Tibial nerve (tissue), 4 donors: ENCODE measurements at regions not wholly inside any gene's neighbourhood (a gene's known extent, or its start where the extent isn't known, plus 50 kb on each side); places are given as distances from the start of the nearest gene placed in this dataset.

Source experiments
- DNase-seq, 2 donors: peaks; one replicate each; pipeline ENCODE4 v3.0.0-alpha.2; 2019; ENCODE audit warnings: low spot score in 2 of 2
- H3K27ac ChIP-seq, 4 donors: fragments of 200-600 bp; sonication (generic) in 3 of 4; one replicate each; pipeline ENCODE4 v1.5.1; 2017 to 2019; ENCODE audit warnings: mild to moderate bottlenecking in 1 of 4
- H3K27me3 ChIP-seq, 2 donors: fragments of 200-600 bp; sonication (generic) in 1 of 2; one replicate each; pipeline versions ENCODE4 v1.5.1 to v1.6.0; 2017 to 2019
- H3K36me3 ChIP-seq, 3 donors: fragments of 200-600 bp; sonication (generic); one replicate each; pipeline ENCODE4 v1.5.1; 2018 to 2019
- H3K4me1 ChIP-seq, 4 donors: fragments of 200-600 bp; sonication (generic) in 3 of 4; one replicate each; pipeline ENCODE4 v1.5.1; 2017 to 2019
- H3K4me3 ChIP-seq, 4 donors: fragments of 200-600 bp; sonication (generic) in 3 of 4; one replicate each; pipeline ENCODE4 v1.5.1; 2017 to 2019; ENCODE audit warnings: mild to moderate bottlenecking in 1 of 4, moderate library complexity in 1 of 4
- H3K9me3 ChIP-seq, 4 donors: fragments of 200-600 bp; sonication (generic) in 3 of 4; one replicate each; pipeline ENCODE4 v1.5.1; 2017 to 2019
- EP300 ChIP-seq, 2 donors: sonication (generic); formaldehyde crosslinking; IDR thresholded peaks; one replicate each; pipeline ENCODE4 v1.6.1; 2017; ENCODE audit warnings: antibody characterized with exemption in 2 of 2, mild to moderate bottlenecking in 1 of 2
- POLR2A ChIP-seq, 2 donors: fragments of 450-650 bp; IDR thresholded peaks; one replicate each; pipeline ENCODE4 v1.6.1; 2017; ENCODE audit warnings: antibody characterized with exemption in 2 of 2, mild to moderate bottlenecking in 2 of 2, moderate library complexity in 2 of 2
- WGBS, 2 donors: methylation state at CpG; one replicate each; pipeline ENCODE4 v1.1.5; 2018; 5-methylcytosine and 5-hydroxymethylcytosine counted together
- TF ChIP-seq, protein P1 (sequence below), 5 experiments: fragments of 200-600 bp in 3 of 5; fragments of 450-650 bp in 2 of 5; sonication (generic) in 3 of 5; IDR thresholded peaks; one replicate each; pipeline ENCODE4 v1.5.1; 2016 to 2019; ENCODE audit warnings: antibody characterized with exemption in 5 of 5, mild to moderate bottlenecking in 3 of 5, moderate library complexity in 2 of 5

DNA sequence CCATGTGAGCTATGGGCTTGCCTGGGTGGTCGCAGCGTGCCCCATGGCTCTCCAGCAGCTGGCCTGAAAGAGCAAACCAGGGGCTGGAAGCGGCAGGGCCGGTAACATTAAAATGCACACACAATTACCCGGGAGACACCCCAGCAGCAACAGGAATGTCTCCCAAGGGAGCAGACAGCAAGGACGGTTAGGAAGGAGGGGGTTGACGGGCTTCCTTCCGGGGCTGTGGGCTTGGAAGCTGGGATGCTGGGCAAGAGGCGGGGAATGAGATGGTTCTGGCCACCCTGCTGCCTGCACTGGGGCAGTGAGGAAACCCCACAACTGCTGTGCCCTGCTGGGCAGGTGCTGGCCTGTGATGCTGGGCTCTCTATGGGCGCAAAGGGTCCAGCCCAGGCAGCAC is 71.8 kb upstream of the ADAMTS2 start:
- no peak overlapping the region for H3K27ac ChIP-seq
- no peak overlapping the region for H3K4me3 ChIP-seq
- H3K27me3 ChIP-seq, result no peaks in the 10 kb centered on the region
- WGBS, 2 donors, result 42 to 57% methylated on average over 10 of the region's 10 CpGs
- no peak for DNase-seq
- TF ChIP-seq, protein P1, sequence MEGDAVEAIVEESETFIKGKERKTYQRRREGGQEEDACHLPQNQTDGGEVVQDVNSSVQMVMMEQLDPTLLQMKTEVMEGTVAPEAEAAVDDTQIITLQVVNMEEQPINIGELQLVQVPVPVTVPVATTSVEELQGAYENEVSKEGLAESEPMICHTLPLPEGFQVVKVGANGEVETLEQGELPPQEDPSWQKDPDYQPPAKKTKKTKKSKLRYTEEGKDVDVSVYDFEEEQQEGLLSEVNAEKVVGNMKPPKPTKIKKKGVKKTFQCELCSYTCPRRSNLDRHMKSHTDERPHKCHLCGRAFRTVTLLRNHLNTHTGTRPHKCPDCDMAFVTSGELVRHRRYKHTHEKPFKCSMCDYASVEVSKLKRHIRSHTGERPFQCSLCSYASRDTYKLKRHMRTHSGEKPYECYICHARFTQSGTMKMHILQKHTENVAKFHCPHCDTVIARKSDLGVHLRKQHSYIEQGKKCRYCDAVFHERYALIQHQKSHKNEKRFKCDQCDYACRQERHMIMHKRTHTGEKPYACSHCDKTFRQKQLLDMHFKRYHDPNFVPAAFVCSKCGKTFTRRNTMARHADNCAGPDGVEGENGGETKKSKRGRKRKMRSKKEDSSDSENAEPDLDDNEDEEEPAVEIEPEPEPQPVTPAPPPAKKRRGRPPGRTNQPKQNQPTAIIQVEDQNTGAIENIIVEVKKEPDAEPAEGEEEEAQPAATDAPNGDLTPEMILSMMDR (IDR thresholded peaks at IDR 0.05), result no peak
- TF ChIP-seq EP300 (IDR thresholded peaks at IDR 0.05), result no peak
- no peak for TF ChIP-seq POLR2A (IDR thresholded peaks at IDR 0.05)
- H3K36me3 ChIP-seq, result no peaks in the 10 kb centered on the region
- H3K4me1 ChIP-seq, result no peaks in the 10 kb centered on the region
- no peaks in the 10 kb centered on the region for H3K9me3 ChIP-seq

DNA sequence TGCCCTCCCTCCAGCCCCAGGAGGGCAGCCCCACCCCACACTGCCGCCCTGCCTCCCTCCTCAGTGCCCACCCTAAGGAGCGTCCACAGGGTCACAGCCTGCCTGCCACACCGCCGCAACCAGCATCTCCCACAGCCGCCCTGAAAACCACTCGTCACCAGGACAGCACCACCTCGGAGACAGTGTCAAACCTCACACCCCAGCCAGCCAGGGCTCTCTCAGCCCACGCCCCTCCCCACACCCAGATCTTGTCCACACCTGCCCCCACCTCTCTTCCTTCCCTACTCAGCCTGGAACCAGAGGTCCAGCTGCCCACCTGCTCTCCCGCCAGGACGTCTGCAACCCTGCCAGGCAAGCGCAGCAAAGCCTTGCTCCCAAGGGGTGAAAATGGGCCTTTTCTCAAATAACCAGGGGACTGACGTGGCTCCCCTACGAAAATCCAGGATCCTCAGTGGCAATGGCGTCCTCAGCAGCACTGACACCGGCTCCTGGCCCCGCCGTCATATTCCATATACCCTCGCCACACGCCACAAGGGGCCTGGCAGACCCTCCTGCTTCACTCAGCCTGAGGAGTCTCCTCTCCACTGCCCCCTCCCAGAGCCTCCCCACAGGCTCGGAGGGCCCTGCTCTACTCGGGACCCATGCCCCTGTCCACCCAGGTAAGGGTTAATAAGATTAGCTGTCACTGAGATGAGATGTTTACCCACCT is 71.0 kb upstream of the ADAMTS2 start:
- Histone ChIP-seq H3K27ac (no peak overlapping the region), H3K27me3 (no peaks in the 10 kb centered on the region), H3K4me3 (no peak overlapping the region), H3K9me3 (no peaks in the 10 kb centered on the region), H3K36me3 (no peaks in the 10 kb centered on the region), H3K4me1 (no peaks in the 10 kb centered on the region)
- TF ChIP-seq, protein P1 (IDR thresholded peaks at IDR 0.05), result no peak
- TF ChIP-seq POLR2A (IDR thresholded peaks at IDR 0.05) (no peak), EP300 (IDR thresholded peaks at IDR 0.05) (no peak)
- DNase-seq, result no peak
- WGBS, 2 donors, result 82 to 87% methylated on average over 21 of the region's 21 CpGs

DNA sequence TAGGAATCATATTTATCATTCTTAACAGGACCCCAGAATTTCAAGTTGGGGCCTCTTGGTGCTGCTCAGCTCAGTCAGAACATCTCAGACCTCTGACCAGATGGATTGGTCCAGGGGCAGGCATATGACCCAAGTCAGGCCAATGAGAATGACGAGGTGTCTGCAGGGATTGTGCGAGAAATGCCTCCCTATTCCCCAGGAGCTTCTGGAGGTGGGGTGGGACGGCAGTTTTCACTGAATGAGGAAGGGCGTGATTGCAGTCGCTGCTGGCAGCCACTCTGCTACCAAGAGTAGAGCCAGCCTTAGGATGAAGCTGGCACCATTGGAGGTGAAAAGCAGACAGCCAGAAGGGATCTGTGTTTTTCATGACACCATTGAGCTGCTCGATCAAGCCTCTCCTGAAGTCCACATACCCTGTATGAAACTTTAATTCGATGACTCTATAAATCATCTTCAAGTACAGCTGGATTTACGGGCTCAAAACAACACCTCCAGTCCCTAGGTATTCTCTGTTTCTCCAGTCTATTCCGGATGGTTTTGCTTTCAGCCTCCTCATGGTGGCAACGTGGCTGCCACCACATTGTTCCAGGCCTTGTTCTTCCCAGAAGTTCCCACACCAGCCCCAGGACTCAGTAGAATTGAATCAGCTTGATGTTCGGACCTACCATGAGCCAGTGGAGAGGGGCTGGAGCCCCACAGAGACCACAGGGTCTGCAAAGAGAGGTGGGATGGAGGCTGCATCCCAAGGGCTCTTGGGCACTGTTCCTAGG is 70.2 kb upstream of the ADAMTS2 start:
- DNase-seq, result no peak
- H3K27me3 ChIP-seq, result no peaks in the 10 kb centered on the region
- no peak overlapping the region for H3K4me3 ChIP-seq
- H3K27ac ChIP-seq, result no peak overlapping the region
- 91 to 93% methylated on average over 11 of the region's 11 CpGs for WGBS, 2 donors
- no peak for TF ChIP-seq EP300 (IDR thresholded peaks at IDR 0.05)
- no peaks in the 10 kb centered on the region for H3K9me3 ChIP-seq
- H3K4me1 ChIP-seq, result no peaks in the 10 kb centered on the region
- no peaks in the 10 kb centered on the region for H3K36me3 ChIP-seq

DNA sequence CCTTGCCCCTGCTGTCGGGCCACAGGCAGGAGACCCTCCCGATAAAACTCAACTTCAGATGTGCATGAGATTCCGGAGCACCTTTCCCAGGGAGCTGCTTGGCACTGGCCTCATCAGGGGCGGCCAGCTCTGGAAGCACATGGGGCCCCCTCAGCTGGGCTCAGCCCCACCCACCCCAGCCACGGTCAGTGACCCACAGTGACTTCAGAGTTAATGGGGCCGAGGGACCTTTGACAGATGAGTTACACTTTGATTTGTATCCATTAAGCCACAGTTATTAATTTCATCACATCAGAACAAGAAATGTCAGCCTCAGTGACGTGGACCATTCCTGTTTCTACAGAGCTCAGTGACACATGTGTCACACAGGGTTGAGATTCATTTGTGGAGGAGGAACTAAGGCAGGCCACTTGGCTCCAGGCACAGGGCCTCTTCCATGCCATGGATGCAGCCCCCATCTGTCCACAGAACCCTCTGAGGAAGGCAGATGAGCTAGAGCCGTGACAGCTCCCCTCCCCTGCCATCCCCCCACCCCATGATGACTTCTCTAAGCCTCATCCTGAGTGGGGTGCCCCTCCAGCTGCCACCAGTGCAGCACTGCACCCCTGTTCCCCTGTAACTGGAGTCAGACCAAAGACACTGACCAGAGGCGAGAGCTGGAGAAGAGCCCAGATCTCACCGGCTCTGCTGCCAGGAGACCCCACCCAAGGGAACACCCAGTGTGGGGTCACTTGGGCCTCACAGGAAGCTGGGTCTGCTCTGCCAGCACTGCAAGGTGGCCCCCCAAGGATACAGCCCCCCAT is 69.4 kb upstream of the ADAMTS2 start:
- 60 to 73% methylated on average over 5 to 8 of the region's 10 CpGs for WGBS, 2 donors
- Histone ChIP-seq H3K27ac (no peak overlapping the region), H3K27me3 (no peaks in the 10 kb centered on the region), H3K4me1 (no peaks in the 10 kb centered on the region), H3K4me3 (no peak overlapping the region), H3K9me3 (no peaks in the 10 kb centered on the region), H3K36me3 (no peaks in the 10 kb centered on the region)
- no peak for DNase-seq
- no peak for TF ChIP-seq EP300 (IDR thresholded peaks at IDR 0.05)
- TF ChIP-seq, protein P1 (IDR thresholded peaks at IDR 0.05), result no peak
- TF ChIP-seq POLR2A (IDR thresholded peaks at IDR 0.05), result no peak

DNA sequence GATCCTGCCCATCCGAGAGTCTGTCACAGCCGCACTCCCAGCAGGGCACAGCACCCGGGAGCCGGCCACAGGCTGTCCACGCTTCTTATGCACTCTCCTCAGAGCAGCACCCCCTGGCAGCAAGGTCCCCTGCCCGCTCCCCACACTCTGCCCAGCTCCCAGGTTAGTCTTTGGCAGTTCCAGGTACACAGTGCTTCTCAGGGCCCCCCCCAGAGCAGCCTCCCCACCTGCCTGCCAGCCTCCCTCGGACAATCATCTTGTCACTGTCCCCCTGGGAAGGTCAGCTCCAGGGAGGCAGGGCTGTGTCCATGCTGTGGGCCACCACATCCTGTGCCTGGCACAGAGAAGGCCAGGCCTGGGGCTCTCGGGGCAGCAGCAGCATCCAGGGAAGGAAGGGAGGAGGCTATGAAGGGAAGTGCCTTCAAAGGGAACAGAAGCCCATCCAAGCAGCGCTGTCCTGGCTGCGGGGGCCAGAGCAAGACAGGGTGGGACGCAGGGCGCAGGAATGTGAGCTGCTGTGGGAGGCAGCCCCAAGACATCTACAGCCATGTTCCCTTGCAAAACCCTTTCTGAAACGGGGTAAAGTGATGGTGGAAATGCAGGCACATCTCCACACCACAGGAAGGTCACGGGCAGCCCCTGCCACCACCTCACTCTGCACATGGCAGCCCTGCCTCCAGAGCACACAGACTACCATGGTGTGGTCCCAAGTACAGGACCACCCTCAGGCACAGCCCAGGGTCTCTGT is 68.6 kb upstream of the ADAMTS2 start:
- Histone ChIP-seq H3K36me3 (no peaks in the 10 kb centered on the region), H3K9me3 (no peaks in the 10 kb centered on the region), H3K4me1 (no peaks in the 10 kb centered on the region), H3K27ac (no peak overlapping the region), H3K27me3 (no peaks in the 10 kb centered on the region), H3K4me3 (no peak overlapping the region)
- 79 to 81% methylated on average over 14 of the region's 14 CpGs for WGBS, 2 donors
- TF ChIP-seq, protein P1 (IDR thresholded peaks at IDR 0.05), result no peak
- TF ChIP-seq EP300 (IDR thresholded peaks at IDR 0.05), result no peak
- no peak for TF ChIP-seq POLR2A (IDR thresholded peaks at IDR 0.05)
- no peak for DNase-seq
